GM12878 (cell line): ENCODE measurements at regions not wholly inside any gene's neighbourhood (a gene's known extent, or its start where the extent isn't known, plus 50 kb on each side); places are given as distances from the start of the nearest gene placed in this dataset.

ENCODE experiments used
- ATAC-seq: fragments of 200-7000 bp; cut with Tn5 transposase; 3 replicates; pipeline ENCODE4 v1.9.1; 2020; ENCODE audit warnings: mild to moderate bottlenecking, moderate library complexity
- BruUV-seq: library from RNA; stranded (reverse); fragments of 400-500 nt; replicated peaks from 2 replicates; lab custom pipeline; 2021; lab: Mats Ljungman, UMichigan
- CTCF ChIA-PET: fragments of 300-600 bp; sonication (Branson Sonifier 250); formaldehyde crosslinking; extraction: SDS; loops from one replicate; lab custom pipeline; 2021; ENCODE audit warnings: inconsistent platforms; lab: Yijun Ruan, JAX
- POLR2A ChIA-PET: fragments of 350-600 bp; formaldehyde crosslinking; extraction: SDS; loops from one replicate; lab custom pipeline; 2021; ENCODE audit warnings: inconsistent platforms; lab: Charles Lee
- RAD21 ChIA-PET: fragments of 300-600 bp; sonication (Branson Sonifier 250); formaldehyde crosslinking; loops from one replicate; lab custom pipeline; 2023; ENCODE audit warnings: antibody characterized with exemption; ENCODE audit not compliant: unreplicated experiment; lab: Charles Lee
- SMC1A ChIA-PET: fragments of 300-600 bp; sonication (Branson Sonifier 250); formaldehyde crosslinking; loops from one replicate; lab custom pipeline; 2023; ENCODE audit not compliant: unreplicated experiment, uncharacterized antibody; lab: Charles Lee
- DNase-seq: peaks from one replicate; pipeline ENCODE4 v3.0.0-alpha.2; 2011; ENCODE audit warnings: low read depth, low spot score
- FAIRE-seq: peaks from 3 replicates; lab custom pipeline; 2011; peaks lifted over from hg19 to GRCh38; lab: Jason Lieb, UNC
- H2AFZ ChIP-seq: 2 replicates; pipeline ENCODE4 v1.6.0; 2011; ENCODE audit warnings: low read depth, low read length, control low read depth; ENCODE audit not compliant: control insufficient read depth
- H3K27ac ChIP-seq: 2 replicates; pipeline ENCODE4 v1.5.1; 2011; ENCODE audit warnings: control low read depth; ENCODE audit not compliant: control insufficient read depth, insufficient read depth
- H3K27me3 ChIP-seq, 2 experiments: replicated peaks in 1 of 2; 2 replicates each; pipeline versions ENCODE4 v1.6.0 to v1.6.1; 2011; ENCODE audit warnings: low read length in 1 of 2; ENCODE audit not compliant: control insufficient read depth in 2 of 2, insufficient read depth in 2 of 2
- H3K36me3 ChIP-seq, 2 experiments: 2 replicates each; pipeline ENCODE4 v1.5.1; 2011; ENCODE audit warnings: low read length in 1 of 2; ENCODE audit not compliant: control insufficient read depth in 2 of 2, insufficient read depth in 2 of 2
- H3K4me1 ChIP-seq: 2 replicates; pipeline ENCODE4 v1.6.1; 2011; ENCODE audit warnings: mild to moderate bottlenecking, low read length, moderate library complexity, mixed read lengths; ENCODE audit not compliant: control insufficient read depth, insufficient read depth
- H3K4me2 ChIP-seq: 2 replicates; pipeline ENCODE4 v1.6.0; 2011; ENCODE audit warnings: control low read depth; ENCODE audit not compliant: control insufficient read depth, insufficient read depth
- H3K4me3 ChIP-seq: fragments of 200-600 bp; sonication (generic); 2 replicates; pipeline ENCODE4 v1.5.1; 2016
- H3K79me2 ChIP-seq: 2 replicates; pipeline ENCODE4 v1.6.0; 2011; ENCODE audit warnings: low read length; ENCODE audit not compliant: control insufficient read depth, insufficient read depth
- H3K9ac ChIP-seq: 2 replicates; pipeline ENCODE4 v1.8.0; 2011; ENCODE audit warnings: low read length, control low read depth, mixed read lengths; ENCODE audit not compliant: control insufficient read depth, insufficient read depth
- H3K9me3 ChIP-seq: replicated peaks from 3 replicates; pipeline ENCODE4 v1.5.1; 2011; ENCODE audit warnings: mild to moderate bottlenecking, low read length; ENCODE audit not compliant: control insufficient read depth, insufficient read depth
- H4K20me1 ChIP-seq: 2 replicates; pipeline ENCODE4 v1.6.0; 2011; ENCODE audit not compliant: control insufficient read depth, insufficient read depth
- CTCF ChIP-seq, 3 experiments: IDR thresholded peaks in 2 of 3; conservative IDR thresholded peaks in 1 of 3; 2 replicates each; pipeline ENCODE4 v1.5.1; 2011; ENCODE audit warnings: low read depth in 3 of 3, low read length in 3 of 3, mild to moderate bottlenecking in 3 of 3, control low read depth in 2 of 3, moderate library complexity in 2 of 3, inconsistent platforms in 1 of 3, mixed read lengths in 1 of 3; ENCODE audit not compliant: control insufficient read depth in 2 of 3, insufficient read depth in 1 of 3; ENCODE audit errors: extremely low read depth in 1 of 3
- IRF4 ChIP-seq: IDR thresholded peaks from 2 replicates; pipeline ENCODE4 v1.6.1; 2011; ENCODE audit warnings: low read depth, low read length
- STAT1 ChIP-seq: fragments of 450-650 bp; conservative IDR thresholded peaks from 2 replicates; pipeline ENCODE4 v1.6.1; 2014; ENCODE audit warnings: antibody characterized with exemption, mild to moderate bottlenecking
- WGBS: methylation state at CpG from one replicate; pipeline ENCODE4 v1.1.6; 2016; ENCODE audit warnings: low lambda C conversion rate; ENCODE audit not compliant: insufficient replicate concordance, insufficient coverage; ENCODE audit errors: missing lambda C conversion rate; 5-methylcytosine and 5-hydroxymethylcytosine counted together
- in situ Hi-C: fragments of 300-500 bp; cut with MboI; formaldehyde crosslinking; loops from 9 replicates; pipeline ENCODE4 v1.14.3; 2018; ENCODE audit warnings: mixed read lengths
- intact Hi-C: fragments of 100-400 bp; cut with micrococcal nuclease; formaldehyde crosslinking; loops from one replicate; pipeline ENCODE4 v1.14.2; 2022; ENCODE audit not compliant: unreplicated experiment
- TF ChIP-seq, protein P1 (sequence below): fragments of 450-650 bp; IDR thresholded peaks from 2 replicates; pipeline ENCODE4 v1.6.1; 2017; ENCODE audit warnings: low read depth, mild to moderate bottlenecking, moderate library complexity

- ATAC-seq = no peak
- Histone ChIP-seq H2AFZ (no peak overlapping the region), H3K9me3 (no peaks in the 10 kb centered on the region), H3K9ac (no peak overlapping the region), H3K4me2 (no peak overlapping the region), H4K20me1 (peaks cover 3% of the 10 kb centered on the region; the same call in 1 of the 2 replicates), H3K27me3 (no peaks in the 10 kb centered on the region), H3K4me3 (no peak overlapping the region), H3K79me2 (no peaks in the 10 kb centered on the region), H3K27ac (no peak overlapping the region), H3K36me3 (peaks cover 19 to 32% of the 10 kb centered on the region in 2 experiments; a peak in 3 of 4 replicates), H3K4me1 (no peaks in the 10 kb centered on the region)
- no TSS peak for BruUV-seq
- no peak for FAIRE-seq
- WGBS = 80% methylated on average over 7 of the region's 7 CpGs
- intact Hi-C loops = no loop called here
- POLR2A ChIA-PET = no interaction called here
- CTCF ChIA-PET = no interaction called here
- SMC1A ChIA-PET = no interaction called here
- RAD21 ChIA-PET = no interaction called here
- DNase-seq = no peak
- TF ChIP-seq, protein P1, sequence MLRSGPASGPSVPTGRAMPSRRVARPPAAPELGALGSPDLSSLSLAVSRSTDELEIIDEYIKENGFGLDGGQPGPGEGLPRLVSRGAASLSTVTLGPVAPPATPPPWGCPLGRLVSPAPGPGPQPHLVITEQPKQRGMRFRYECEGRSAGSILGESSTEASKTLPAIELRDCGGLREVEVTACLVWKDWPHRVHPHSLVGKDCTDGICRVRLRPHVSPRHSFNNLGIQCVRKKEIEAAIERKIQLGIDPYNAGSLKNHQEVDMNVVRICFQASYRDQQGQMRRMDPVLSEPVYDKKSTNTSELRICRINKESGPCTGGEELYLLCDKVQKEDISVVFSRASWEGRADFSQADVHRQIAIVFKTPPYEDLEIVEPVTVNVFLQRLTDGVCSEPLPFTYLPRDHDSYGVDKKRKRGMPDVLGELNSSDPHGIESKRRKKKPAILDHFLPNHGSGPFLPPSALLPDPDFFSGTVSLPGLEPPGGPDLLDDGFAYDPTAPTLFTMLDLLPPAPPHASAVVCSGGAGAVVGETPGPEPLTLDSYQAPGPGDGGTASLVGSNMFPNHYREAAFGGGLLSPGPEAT = no peak
- no peak for TF ChIP-seq IRF4
- TF ChIP-seq, all 136 proteins: peak for 0
- in situ Hi-C loops = no loop called here
These were observed 138.4 kb downstream of the CRYBB2 start for GRCh38 chr22:25357606-25358420.

DNA sequence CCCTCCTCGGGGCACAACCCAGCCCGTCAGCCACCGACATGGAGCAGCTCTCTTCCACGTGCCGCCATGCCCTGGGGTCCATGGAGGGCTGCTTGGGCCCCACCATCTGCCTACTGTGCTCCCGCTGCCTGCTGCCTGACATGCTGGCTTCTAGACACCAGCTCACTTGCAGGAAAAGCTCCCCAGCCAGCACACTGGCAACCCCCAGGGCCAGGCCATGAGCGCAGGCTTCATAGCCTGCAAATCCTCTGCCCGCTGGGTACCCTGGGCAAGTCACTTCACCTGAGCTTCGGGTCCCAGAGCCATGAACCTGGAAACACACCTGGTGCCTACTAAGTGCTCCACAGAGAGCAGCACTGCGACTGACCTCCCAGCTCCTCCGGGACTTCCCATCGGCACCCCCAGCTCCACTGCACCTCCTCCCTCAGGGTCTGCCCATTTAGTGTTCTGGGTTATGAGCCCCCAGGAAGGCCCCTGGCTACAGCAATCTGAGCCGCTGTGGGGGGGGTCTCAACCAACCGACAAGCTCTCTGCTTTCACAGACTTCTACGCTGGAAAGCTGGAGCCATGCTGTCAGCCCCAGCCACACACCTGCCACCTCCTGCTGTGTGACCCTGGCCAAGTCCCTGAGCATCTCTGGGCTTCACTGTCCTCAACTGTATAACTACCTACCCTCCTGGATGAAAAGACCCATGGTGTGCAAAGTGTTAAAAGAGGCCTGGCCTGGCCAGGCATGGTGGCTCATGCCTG lies 139.2 kb downstream of the CRYBB2 start:
- SMC1A ChIA-PET = no interaction called here
- POLR2A ChIA-PET = interaction anchor here (0.6 kb wide), 1 partner anchor 60 kb away, joined by 6 read pairs; no protein-coding TSS in a partner anchor
- no peak overlapping the region for H3K9ac ChIP-seq
- DNase-seq = no peak
- WGBS = 90% methylated on average over 15 of the region's 15 CpGs
- no peaks in the 10 kb centered on the region for H3K9me3 ChIP-seq
- BruUV-seq = no TSS peak
- no peak overlapping the region for H3K4me2 ChIP-seq
- FAIRE-seq = no peak
- H3K79me2 ChIP-seq = no peaks in the 10 kb centered on the region
- no peak overlapping the region for H3K4me3 ChIP-seq
- no peaks in the 10 kb centered on the region for H3K27me3 ChIP-seq
- intact Hi-C loops (no loop called here), in situ Hi-C loops (no loop called here)
- CTCF ChIA-PET = no interaction called here
- H4K20me1 ChIP-seq = peaks cover 3% of the 10 kb centered on the region; the same call in 1 of the 2 replicates
- no peak overlapping the region for H2AFZ ChIP-seq
- no peak overlapping the region for H3K27ac ChIP-seq
- RAD21 ChIA-PET = no interaction called here
- no peaks in the 10 kb centered on the region for H3K4me1 ChIP-seq
- peaks cover 18 to 31% of the 10 kb centered on the region in 2 experiments; a peak in 3 of 4 replicates for H3K36me3 ChIP-seq
- TF ChIP-seq STAT1 = no peak
- no peak for TF ChIP-seq CTCF (IDR thresholded peaks at IDR 0.05 in 2 of 3, conservative IDR thresholded peaks at IDR 0.05 in 1 of 3; ENCODE audit: control insufficient read depth in 2 of 3, extremely low read depth in 1 of 3, insufficient read depth in 1 of 3, low read depth in 3 of 3, low read length in 3 of 3)
- ATAC-seq = no peak
